ENCODE measurements at regions not wholly inside any gene's neighbourhood (a gene's known extent, or its start where the extent isn't known, plus 50 kb on each side); places are given as distances from the start of the nearest gene placed in this dataset.

DNA sequence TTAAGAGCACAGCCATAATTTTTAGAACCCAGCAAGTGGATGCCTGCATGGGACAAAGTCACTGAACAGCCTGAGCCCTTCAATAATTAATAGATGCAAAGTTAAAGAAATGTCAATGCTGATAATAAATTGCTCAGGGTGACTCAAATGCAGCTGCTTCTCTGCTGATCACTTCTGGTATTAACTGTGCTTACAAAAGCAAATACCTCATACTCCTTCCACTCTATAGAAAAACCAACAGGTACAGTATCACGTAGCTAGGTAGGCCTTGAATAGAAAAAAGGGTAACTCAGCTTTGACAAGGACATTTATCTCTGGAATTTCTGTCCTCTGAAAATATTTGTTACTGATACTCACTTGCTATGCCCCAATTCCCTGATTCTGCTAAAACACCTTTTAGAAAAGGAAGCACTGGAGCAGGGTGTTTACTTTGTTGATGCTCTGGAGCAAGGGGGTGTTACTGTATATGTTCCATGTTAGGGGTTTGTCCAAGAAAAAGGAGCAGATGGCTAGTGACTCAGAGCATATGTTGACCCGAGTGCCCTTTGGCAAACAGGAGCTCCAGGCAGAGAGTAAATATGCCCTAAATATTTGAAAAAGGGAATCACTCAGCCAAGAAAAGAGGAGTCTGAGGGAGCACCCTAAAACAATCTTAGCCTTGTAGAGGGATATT is 59.1 kb upstream of the RTN4 start:
- DNase-seq = no peak
- Histone ChIP-seq H3K4me1 (peaks cover 33% of the 10 kb centered on the region), H3K4me3 (no peak overlapping the region), H3K9me3 (no peaks in the 10 kb centered on the region), H3K27me3 (ENCODE audit: insufficient read depth in 3 of 3, low read length in 2 of 3) (no peaks in the 10 kb centered on the region), H3K27ac (peak overlapping the region; percentile 5), H3K36me3 (ENCODE audit: insufficient read depth in 1 of 2, low read depth in 1 of 2) (no peaks in the 10 kb centered on the region)
- WGBS, 3 donors = 69 to 78% (median 78%) methylated on average over 2 of the region's 2 CpGs
- TF ChIP-seq, protein P1, sequence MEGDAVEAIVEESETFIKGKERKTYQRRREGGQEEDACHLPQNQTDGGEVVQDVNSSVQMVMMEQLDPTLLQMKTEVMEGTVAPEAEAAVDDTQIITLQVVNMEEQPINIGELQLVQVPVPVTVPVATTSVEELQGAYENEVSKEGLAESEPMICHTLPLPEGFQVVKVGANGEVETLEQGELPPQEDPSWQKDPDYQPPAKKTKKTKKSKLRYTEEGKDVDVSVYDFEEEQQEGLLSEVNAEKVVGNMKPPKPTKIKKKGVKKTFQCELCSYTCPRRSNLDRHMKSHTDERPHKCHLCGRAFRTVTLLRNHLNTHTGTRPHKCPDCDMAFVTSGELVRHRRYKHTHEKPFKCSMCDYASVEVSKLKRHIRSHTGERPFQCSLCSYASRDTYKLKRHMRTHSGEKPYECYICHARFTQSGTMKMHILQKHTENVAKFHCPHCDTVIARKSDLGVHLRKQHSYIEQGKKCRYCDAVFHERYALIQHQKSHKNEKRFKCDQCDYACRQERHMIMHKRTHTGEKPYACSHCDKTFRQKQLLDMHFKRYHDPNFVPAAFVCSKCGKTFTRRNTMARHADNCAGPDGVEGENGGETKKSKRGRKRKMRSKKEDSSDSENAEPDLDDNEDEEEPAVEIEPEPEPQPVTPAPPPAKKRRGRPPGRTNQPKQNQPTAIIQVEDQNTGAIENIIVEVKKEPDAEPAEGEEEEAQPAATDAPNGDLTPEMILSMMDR (IDR thresholded peaks at IDR 0.05) = no peak
- ATAC-seq = no peak
- intact Hi-C loops (cut with DNase I) = no loop called here

DNA sequence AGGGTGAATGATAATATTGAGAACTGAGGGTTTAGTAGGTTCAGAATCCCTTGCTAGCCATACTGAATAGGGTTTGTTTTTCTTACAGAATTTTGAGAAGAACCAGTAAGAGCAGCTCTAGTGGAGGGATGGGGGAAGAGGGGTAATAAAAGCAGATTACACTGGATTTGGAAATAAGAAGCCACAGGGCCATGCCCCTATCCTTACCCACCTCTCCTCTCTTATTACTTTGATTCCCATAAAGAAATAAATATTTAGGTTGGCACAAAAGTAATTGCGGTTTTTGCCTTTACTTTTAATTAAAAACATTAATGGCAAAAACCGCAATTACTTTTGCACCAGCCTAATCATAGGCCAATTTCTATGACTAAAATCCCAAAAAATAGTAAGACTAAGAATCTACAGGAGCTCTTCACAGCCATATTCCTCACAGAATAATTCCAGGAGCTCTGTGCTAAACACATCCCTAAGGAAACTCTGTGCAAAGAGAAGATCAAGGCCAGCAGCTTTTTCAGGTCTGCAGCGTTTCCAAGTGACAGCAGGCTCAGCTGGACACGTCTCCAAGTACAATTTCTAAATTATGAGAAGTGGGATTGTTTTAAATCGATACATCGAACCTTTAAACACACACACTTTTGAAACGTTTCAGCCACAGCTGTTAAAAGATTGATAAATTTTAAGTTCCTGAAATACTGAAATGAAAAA is 58.4 kb upstream of the RTN4 start:
- H3K4me1 ChIP-seq = peaks cover 32% of the 10 kb centered on the region
- intact Hi-C loops (cut with DNase I) = no loop called here
- no peak for DNase-seq
- H3K36me3 ChIP-seq (ENCODE audit: insufficient read depth in 1 of 2, low read depth in 1 of 2) = no peaks in the 10 kb centered on the region
- H3K4me3 ChIP-seq = no peak overlapping the region
- TF ChIP-seq, protein P1 (IDR thresholded peaks at IDR 0.05) = no peak
- WGBS, 3 donors = 72 to 79% (median 78%) methylated on average over 7 of the region's 7 CpGs
- no peak for ATAC-seq
- H3K27me3 ChIP-seq (ENCODE audit: insufficient read depth in 3 of 3, low read length in 2 of 3) = no peaks in the 10 kb centered on the region
- no peaks in the 10 kb centered on the region for H3K9me3 ChIP-seq
- H3K27ac ChIP-seq = no peak overlapping the region

DNA sequence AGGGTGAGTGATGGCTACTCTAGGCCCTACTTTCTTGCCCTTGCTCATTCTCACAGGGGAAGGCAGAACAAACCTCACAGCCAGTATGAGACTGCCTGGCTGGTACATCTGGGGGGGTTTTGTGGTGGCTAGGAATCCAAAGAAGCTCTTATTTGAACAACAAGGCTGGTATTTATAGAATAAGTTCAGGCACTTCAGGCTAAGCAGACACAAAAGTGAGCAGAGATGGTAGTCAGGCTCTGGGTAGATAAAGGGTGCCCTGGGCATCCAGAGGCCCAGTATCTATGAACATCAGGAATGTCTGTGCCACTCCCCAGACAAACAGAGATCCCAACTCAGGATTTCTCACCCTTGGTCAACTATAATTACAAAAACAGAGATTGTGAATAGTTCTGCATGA is 57.2 kb upstream of the RTN4 start:
- Histone ChIP-seq H3K4me1 (peaks cover 21% of the 10 kb centered on the region), H3K4me3 (no peak overlapping the region), H3K27ac (no peak overlapping the region), H3K36me3 (ENCODE audit: insufficient read depth in 1 of 2, low read depth in 1 of 2) (no peaks in the 10 kb centered on the region), H3K9me3 (no peaks in the 10 kb centered on the region), H3K27me3 (ENCODE audit: insufficient read depth in 3 of 3, low read length in 2 of 3) (no peaks in the 10 kb centered on the region)
- intact Hi-C loops (cut with DNase I) = no loop called here
- no peak for DNase-seq
- TF ChIP-seq, protein P1 (IDR thresholded peaks at IDR 0.05) = no peak
- ATAC-seq = no peak

- Histone ChIP-seq H3K36me3 (ENCODE audit: insufficient read depth in 1 of 2, low read depth in 1 of 2) (no peaks in the 10 kb centered on the region), H3K27ac (no peak overlapping the region), H3K9me3 (no peaks in the 10 kb centered on the region), H3K4me1 (peaks cover 9% of the 10 kb centered on the region), H3K27me3 (ENCODE audit: insufficient read depth in 3 of 3, low read length in 2 of 3) (no peaks in the 10 kb centered on the region), H3K4me3 (no peak overlapping the region)
- ATAC-seq (no peak), DNase-seq (no peak)
- 85 to 100% (median 95%) methylated on average over 1 of the region's 1 CpG for WGBS, 3 donors
- TF ChIP-seq, protein P1 (IDR thresholded peaks at IDR 0.05) = no peak
- intact Hi-C loops (cut with DNase I) = no loop called here
Measured at GRCh38 chr2:55106148-55106547, 55.9 kb upstream of the RTN4 start.
